B cell (primary cell): ENCODE measurements at regions not wholly inside any gene's neighbourhood (a gene's known extent, or its start where the extent isn't known, plus 50 kb on each side); places are given as distances from the start of the nearest gene placed in this dataset.

ENCODE experiments used
- ATAC-seq: fragments of 200-7000 bp; cut with Tn5 transposase; one replicate; pipeline ENCODE4 v1.10.0; 2021; ENCODE audit warnings: low read depth, mild to moderate bottlenecking, moderate number of reproducible peaks, moderate library complexity
- CTCF ChIA-PET: fragments of 350-600 bp; sonication (Branson Sonifier 250); formaldehyde crosslinking; loops from one replicate; lab custom pipeline; 2021; ENCODE audit warnings: antibody characterized with exemption, inconsistent platforms; lab: Charles Lee
- POLR2A ChIA-PET: fragments of 350-600 bp; sonication (Branson Sonifier 250); formaldehyde crosslinking; loops from one replicate; lab custom pipeline; 2021; ENCODE audit warnings: antibody characterized with exemption; lab: Charles Lee
- DNase-seq: peaks from one replicate; pipeline ENCODE4 v3.0.0; 2013
- H2AFZ ChIP-seq: 2 replicates; pipeline ENCODE4 v1.6.1; 2012; ENCODE audit warnings: mild to moderate bottlenecking, low read depth, low read length; ENCODE audit not compliant: insufficient read depth, poor library complexity, severe bottlenecking
- H3K27ac ChIP-seq, 2 donors: 1 replicate in 1 of 2; 2 replicates in 1 of 2; pipeline ENCODE4 v1.5.1; 2012 to 2013; ENCODE audit warnings: low read length in 2 of 2, mild to moderate bottlenecking in 2 of 2, moderate library complexity in 1 of 2
- H3K27me3 ChIP-seq, 4 experiments: fragments of 200-600 bp in 1 of 4; sonication (generic) in 1 of 4; replicated peaks in 1 of 4; 1 replicate in 2 of 4; 2 replicates in 2 of 4; pipeline versions ENCODE4 v1.6.1 to v1.7.0; 2013 to 2016; ENCODE audit warnings: low read length in 3 of 4, mild to moderate bottlenecking in 2 of 4, mixed read lengths in 1 of 4, moderate library complexity in 1 of 4; ENCODE audit not compliant: insufficient read depth in 4 of 4, control insufficient read depth in 3 of 4; ENCODE audit errors: control extremely low read depth in 1 of 4
- H3K36me3 ChIP-seq, 2 experiments: replicated peaks in 1 of 2; 1 replicate in 1 of 2; 2 replicates in 1 of 2; pipeline versions ENCODE4 v1.6.1 to v1.7.1; 2013; ENCODE audit warnings: low read length in 1 of 2; ENCODE audit not compliant: insufficient read depth in 2 of 2, control insufficient read depth in 1 of 2; ENCODE audit errors: control extremely low read depth in 1 of 2, extremely low read depth in 1 of 2
- H3K4me1 ChIP-seq, 2 donors: fragments of 200-600 bp in 1 of 2; sonication (generic) in 1 of 2; 1 replicate in 1 of 2; 2 replicates in 1 of 2; pipeline versions ENCODE4 v1.5.1 to v1.6.1; 2013 to 2017; ENCODE audit warnings: low read length in 2 of 2; ENCODE audit not compliant: control insufficient read depth in 2 of 2, insufficient read depth in 2 of 2
- H3K4me2 ChIP-seq: replicated peaks from 2 replicates; pipeline ENCODE3; 2012; ENCODE audit warnings: mild to moderate bottlenecking, low read depth, low read length; ENCODE audit not compliant: poor library complexity, severe bottlenecking
- H3K4me3 ChIP-seq, 5 experiments: fragments of 200-600 bp in 1 of 5; sonication (generic) in 1 of 5; 1 replicate in 3 of 5; 2 replicates in 2 of 5; pipeline versions ENCODE4 v1.5.1 to v1.7.0; 2011 to 2016; ENCODE audit warnings: low read length in 4 of 5, mild to moderate bottlenecking in 4 of 5, low read depth in 2 of 5, control low read depth in 1 of 5, moderate library complexity in 1 of 5; ENCODE audit not compliant: insufficient read depth in 1 of 5; ENCODE audit errors: control extremely low read depth in 1 of 5, extremely low read depth in 1 of 5
- H3K79me2 ChIP-seq: fragments of 200-600 bp; sonication (generic); one replicate; pipeline ENCODE4 v1.6.0; 2016; ENCODE audit warnings: low read length; ENCODE audit not compliant: control insufficient read depth, insufficient read depth
- H3K9ac ChIP-seq: fragments of 200-600 bp; sonication (generic); 2 replicates; pipeline ENCODE4 v1.6.1; 2017; ENCODE audit warnings: mild to moderate bottlenecking, low read length, moderate library complexity
- H3K9me3 ChIP-seq, 3 donors: one replicate each; pipeline versions ENCODE4 v1.6.1 to v1.7.1; 2013; ENCODE audit warnings: low read length in 2 of 3; ENCODE audit not compliant: control insufficient read depth in 2 of 3, insufficient read depth in 1 of 3; ENCODE audit errors: control extremely low read depth in 1 of 3
- H4K20me1 ChIP-seq: 2 replicates; pipeline ENCODE4 v1.6.0; 2012; ENCODE audit warnings: mild to moderate bottlenecking, low read length; ENCODE audit not compliant: insufficient read depth, control insufficient read depth, poor library complexity, severe bottlenecking
- H3K27ac Mint-ChIP-seq: one replicate; pipeline ENCODE4 v1.8.0; 2021; ENCODE audit warnings: mixed read lengths
- H3K27me3 Mint-ChIP-seq: one replicate; pipeline ENCODE4 v1.8.0; 2021; ENCODE audit warnings: mixed read lengths
- H3K4me1 Mint-ChIP-seq: one replicate; pipeline ENCODE4 v1.8.0; 2021; ENCODE audit warnings: mixed read lengths
- H3K4me3 Mint-ChIP-seq: one replicate; pipeline ENCODE4 v1.8.0; 2021; ENCODE audit warnings: mixed read lengths
- H3K9me3 Mint-ChIP-seq: one replicate; pipeline ENCODE4 v1.8.0; 2022; ENCODE audit warnings: mixed read lengths; ENCODE audit not compliant: insufficient read depth
- CTCF ChIP-seq: fragments of 200-600 bp; IDR thresholded peaks from one replicate; pipeline ENCODE4 v1.8.0; 2022; ENCODE audit warnings: antibody characterized with exemption, mild to moderate bottlenecking
- EZH2 ChIP-seq: IDR thresholded peaks from 2 replicates; pipeline ENCODE4 v1.6.1; 2012; ENCODE audit warnings: borderline replicate concordance, low read depth, mild to moderate bottlenecking, moderate library complexity, low read length; ENCODE audit not compliant: insufficient read depth, poor library complexity, severe bottlenecking
- WGBS: methylation state at CpG from one replicate; pipeline ENCODE4 v1.1.5; 2013; ENCODE audit warnings: missing lambda C conversion rate; ENCODE audit not compliant: insufficient coverage; 5-methylcytosine and 5-hydroxymethylcytosine counted together
- intact Hi-C: fragments of 100-400 bp; cut with micrococcal nuclease; formaldehyde crosslinking; loops from one replicate; pipeline ENCODE4 v1.10.0; 2022

GRCh38 chr10:21330628-21331020 is 194.9 kb downstream of the SKIDA1 start:
- DNase-seq (no peak), ATAC-seq (no peak)
- TF ChIP-seq EZH2, result no peak
- no peak for TF ChIP-seq CTCF
- no peak overlapping the region for H3K4me3 Mint-ChIP-seq
- H3K79me2 ChIP-seq, result no peaks in the 10 kb centered on the region
- H3K36me3 ChIP-seq, result no peaks in the 10 kb centered on the region
- H3K4me1 Mint-ChIP-seq, result no peaks in the 10 kb centered on the region
- 60% methylated on average over 1 of the region's 6 CpGs for WGBS
- H3K4me2 ChIP-seq, result no peak overlapping the region
- no peak overlapping the region for H3K4me3 ChIP-seq
- no peaks in the 10 kb centered on the region for H3K9me3 ChIP-seq
- no peaks in the 10 kb centered on the region for H3K27me3 Mint-ChIP-seq
- H3K27ac Mint-ChIP-seq, result no peak overlapping the region
- POLR2A ChIA-PET, result no interaction called here
- CTCF ChIA-PET, result interaction anchor here (0.8 kb wide), 1 partner anchor 165 kb away, joined by 5 read pairs; no protein-coding TSS in a partner anchor
- no peaks in the 10 kb centered on the region for H3K4me1 ChIP-seq
- H2AFZ ChIP-seq, result no peak overlapping the region
- H3K9ac ChIP-seq, result no peak overlapping the region
- no peaks in the 10 kb centered on the region for H3K27me3 ChIP-seq
- no peaks in the 10 kb centered on the region for H4K20me1 ChIP-seq
- H3K27ac ChIP-seq, result no peak overlapping the region
- intact Hi-C loops, result no loop called here
- H3K9me3 Mint-ChIP-seq, result no peaks in the 10 kb centered on the region

GRCh38 chr10:21329995-21330627 is 195.4 kb downstream of the SKIDA1 start:
- no peak overlapping the region for H3K4me3 Mint-ChIP-seq
- no peak for DNase-seq
- Histone ChIP-seq H3K9me3 (no peaks in the 10 kb centered on the region), H3K4me1 (no peaks in the 10 kb centered on the region), H3K4me3 (no peak overlapping the region), H2AFZ (no peak overlapping the region), H3K27ac (no peak overlapping the region), H3K36me3 (no peaks in the 10 kb centered on the region), H3K27me3 (no peaks in the 10 kb centered on the region), H3K9ac (no peak overlapping the region), H4K20me1 (no peaks in the 10 kb centered on the region), H3K4me2 (no peak overlapping the region), H3K79me2 (no peaks in the 10 kb centered on the region)
- CTCF ChIA-PET, result interaction anchor here (0.8 kb wide), 1 partner anchor 166 kb away, joined by 5 read pairs; no protein-coding TSS in a partner anchor
- POLR2A ChIA-PET, result no interaction called here
- no peaks in the 10 kb centered on the region for H3K27me3 Mint-ChIP-seq
- H3K27ac Mint-ChIP-seq, result no peak overlapping the region
- 92% methylated on average over 4 of the region's 4 CpGs for WGBS
- no peaks in the 10 kb centered on the region for H3K9me3 Mint-ChIP-seq
- intact Hi-C loops, result no loop called here
- no peaks in the 10 kb centered on the region for H3K4me1 Mint-ChIP-seq
- no peak for ATAC-seq
- TF ChIP-seq EZH2 (no peak), CTCF (no peak)
